ENCODE measurements at regions not wholly inside any gene's neighbourhood (a gene's known extent, or its start where the extent isn't known, plus 50 kb on each side); places are given as distances from the start of the nearest gene placed in this dataset.

- in situ Hi-C loops (cut with HindIII; ENCODE audit: low pct_unique_long_range_greater_than_20kb, low sequenced_read_pairs), result no loop called here
- TF ChIP-seq JUND (IDR thresholded peaks at IDR 0.05; ENCODE audit: low read depth), result no peak
- DNase-seq (ENCODE audit: low read depth in 1 of 2, low spot score in 1 of 2), result peak in 1 of 2 experiments; percentile 55
These were observed 97.9 kb downstream of the PXDC1 start for GRCh38 chr6:3653528-3654070.

DNA sequence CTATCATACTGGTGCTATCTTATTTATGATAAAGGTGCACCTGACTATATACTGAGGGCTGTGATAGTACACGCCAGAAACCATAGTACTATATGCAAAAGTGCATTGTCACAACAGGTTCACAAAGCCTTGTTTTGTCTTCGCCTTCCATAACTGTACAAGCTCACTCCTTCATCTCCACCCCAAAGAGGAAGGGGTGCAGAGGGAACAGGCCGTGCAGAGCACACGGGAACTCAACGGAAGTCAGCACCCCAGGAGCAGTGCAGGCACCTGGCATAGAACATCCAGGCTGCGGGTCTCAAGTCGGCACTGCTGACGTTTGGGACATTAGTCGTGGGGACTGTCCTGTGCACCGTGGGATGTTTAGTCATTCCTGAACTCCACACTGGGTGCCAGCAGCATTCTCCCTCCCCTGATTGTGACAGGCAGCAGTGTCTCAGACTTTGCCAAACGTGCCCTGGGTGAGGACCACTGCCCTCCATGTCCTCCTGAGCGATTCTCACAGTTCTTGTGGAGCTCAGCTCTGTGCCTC, 99.7 kb downstream of the PXDC1 start:
- DNase-seq (ENCODE audit: low read depth in 1 of 2, low spot score in 1 of 2), result no peak
- TF ChIP-seq JUND (IDR thresholded peaks at IDR 0.05; ENCODE audit: low read depth), result no peak

GRCh38 chr6:3650959-3651697, 100.4 kb downstream of the PXDC1 start:
- TF ChIP-seq JUND (IDR thresholded peaks at IDR 0.05; ENCODE audit: low read depth), result no peak
- no peak for DNase-seq (ENCODE audit: low read depth in 1 of 2, low spot score in 1 of 2)
- in situ Hi-C loops (cut with HindIII; ENCODE audit: low pct_unique_long_range_greater_than_20kb, low sequenced_read_pairs), result no loop called here

More for the DNA sequence above, 99.7 kb downstream of the PXDC1 start:
- in situ Hi-C loops (cut with HindIII; ENCODE audit: low pct_unique_long_range_greater_than_20kb, low sequenced_read_pairs), result no loop called here

- in situ Hi-C loops (cut with HindIII; ENCODE audit: low pct_unique_long_range_greater_than_20kb, low sequenced_read_pairs), result no loop called here
- no peak for TF ChIP-seq JUND (IDR thresholded peaks at IDR 0.05; ENCODE audit: low read depth)
- DNase-seq (ENCODE audit: low read depth in 1 of 2, low spot score in 1 of 2), result no peak
These were observed 101.2 kb downstream of the PXDC1 start for GRCh38 chr6:3650076-3650958.

DNA sequence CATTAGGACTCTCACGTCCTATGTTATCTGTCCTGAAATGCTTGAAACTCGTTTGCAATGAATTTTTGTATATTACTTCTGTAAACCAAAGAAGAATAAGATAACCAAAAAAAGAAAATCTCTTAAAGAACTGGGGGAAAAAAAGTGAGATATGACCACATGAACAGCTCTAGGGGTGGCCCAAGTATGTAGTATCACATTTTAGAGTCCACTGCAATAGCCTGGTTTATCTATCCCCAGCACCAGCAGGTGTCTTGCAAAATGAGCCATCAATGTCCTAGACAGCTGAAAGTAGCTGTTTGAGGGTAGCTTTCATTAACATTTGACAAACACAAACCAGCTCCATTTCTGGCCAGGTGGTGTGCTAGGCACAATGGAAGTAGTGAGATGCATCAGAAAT, 102.8 kb downstream of the PXDC1 start:
- in situ Hi-C loops (cut with HindIII; ENCODE audit: low pct_unique_long_range_greater_than_20kb, low sequenced_read_pairs), result no loop called here
- no peak for DNase-seq (ENCODE audit: low read depth in 1 of 2, low spot score in 1 of 2)
- TF ChIP-seq JUND (IDR thresholded peaks at IDR 0.05; ENCODE audit: low read depth), result no peak

- no peak for DNase-seq (ENCODE audit: low read depth in 1 of 2, low spot score in 1 of 2)
- in situ Hi-C loops (cut with HindIII; ENCODE audit: low pct_unique_long_range_greater_than_20kb, low sequenced_read_pairs), result no loop called here
- no peak for TF ChIP-seq JUND (IDR thresholded peaks at IDR 0.05; ENCODE audit: low read depth)
These were observed 104.7 kb downstream of the PXDC1 start for GRCh38 chr6:3646616-3647362.

GRCh38 chr6:3644739-3645012, 106.8 kb downstream of the PXDC1 start:
- TF ChIP-seq JUND (IDR thresholded peaks at IDR 0.05; ENCODE audit: low read depth), result no peak
- in situ Hi-C loops (cut with HindIII; ENCODE audit: low pct_unique_long_range_greater_than_20kb, low sequenced_read_pairs), result no loop called here
- peak in 1 of 2 experiments; percentile 29 for DNase-seq (ENCODE audit: low read depth in 1 of 2, low spot score in 1 of 2)

DNA sequence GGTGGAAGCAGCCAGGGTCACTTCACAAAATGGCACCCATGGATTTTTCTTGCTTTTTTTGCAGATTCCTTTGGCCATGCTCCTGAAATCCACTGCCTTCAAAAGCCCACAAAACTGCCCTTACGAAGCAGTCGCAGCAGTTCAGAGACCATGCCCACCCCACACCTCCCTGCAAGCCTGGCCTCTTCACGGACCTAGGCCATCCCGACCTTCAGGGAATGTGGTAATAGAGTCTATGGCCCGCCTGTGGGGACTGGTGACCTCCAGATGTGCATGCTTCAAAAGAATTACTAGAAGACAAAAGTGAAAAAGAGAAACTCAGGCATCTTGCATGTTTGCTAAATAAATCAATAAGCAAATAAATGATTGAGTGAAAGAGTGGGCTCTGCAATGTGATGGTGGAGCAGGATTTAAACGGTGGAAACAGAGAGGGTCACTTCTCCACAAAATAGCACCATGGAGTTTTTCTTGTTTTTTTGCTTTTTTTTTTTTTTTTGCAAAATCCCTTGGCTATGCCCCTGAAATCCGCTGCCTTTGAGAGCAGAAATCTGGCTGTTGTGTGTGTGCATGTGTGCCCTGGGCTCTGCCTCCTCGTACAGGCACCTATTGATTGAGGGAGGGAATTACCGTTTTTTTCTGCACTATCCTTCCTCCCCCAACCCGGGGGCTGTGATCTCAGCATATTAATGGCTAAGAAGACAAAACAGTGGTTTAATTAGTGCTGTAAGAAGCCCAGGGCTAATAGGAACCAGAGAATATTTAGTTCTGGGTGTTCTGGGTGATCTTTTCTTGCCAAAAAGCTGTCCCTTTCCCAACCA, 107.4 kb downstream of the PXDC1 start:
- in situ Hi-C loops (cut with HindIII; ENCODE audit: low pct_unique_long_range_greater_than_20kb, low sequenced_read_pairs), result no loop called here
- DNase-seq (ENCODE audit: low read depth in 1 of 2, low spot score in 1 of 2), result no peak
- no peak for TF ChIP-seq JUND (IDR thresholded peaks at IDR 0.05; ENCODE audit: low read depth)

GRCh38 chr6:3640868-3641267, 110.6 kb downstream of the PXDC1 start:
- no peak for DNase-seq (ENCODE audit: low read depth in 1 of 2, low spot score in 1 of 2)
- in situ Hi-C loops (cut with HindIII; ENCODE audit: low pct_unique_long_range_greater_than_20kb, low sequenced_read_pairs), result no loop called here
- TF ChIP-seq JUND (IDR thresholded peaks at IDR 0.05; ENCODE audit: low read depth), result no peak

- in situ Hi-C loops (cut with HindIII; ENCODE audit: low pct_unique_long_range_greater_than_20kb, low sequenced_read_pairs), result no loop called here
- no peak for DNase-seq (ENCODE audit: low read depth in 1 of 2, low spot score in 1 of 2)
- no peak for TF ChIP-seq JUND (IDR thresholded peaks at IDR 0.05; ENCODE audit: low read depth)
These were observed 112.9 kb downstream of the PXDC1 start for GRCh38 chr6:3638662-3639061.

- TF ChIP-seq JUND (IDR thresholded peaks at IDR 0.05; ENCODE audit: low read depth), result no peak
- DNase-seq (ENCODE audit: low read depth in 1 of 2, low spot score in 1 of 2), result no peak
- in situ Hi-C loops (cut with HindIII; ENCODE audit: low pct_unique_long_range_greater_than_20kb, low sequenced_read_pairs), result no loop called here
These were observed 115.5 kb downstream of the PXDC1 start for GRCh38 chr6:3636060-3636459.

DNA sequence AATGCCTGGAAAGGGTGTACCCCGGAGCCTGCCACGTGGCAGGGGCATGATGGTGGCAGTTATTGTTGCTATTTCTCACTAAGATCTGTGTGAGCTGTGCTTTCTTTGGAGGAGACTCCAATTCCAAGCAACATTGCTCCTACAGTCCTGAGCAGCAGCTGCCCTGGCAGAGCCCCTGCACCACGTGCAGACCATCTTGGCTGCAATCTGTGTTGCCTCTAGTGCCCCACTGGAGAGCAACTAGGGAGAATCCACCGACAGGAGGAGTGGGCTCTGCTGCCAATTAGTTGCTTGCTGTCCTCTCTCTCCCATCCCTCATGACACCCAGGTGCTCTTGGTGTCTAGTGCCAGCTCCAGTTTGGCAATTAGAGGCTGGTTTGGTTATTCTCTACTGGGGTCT, 116.0 kb downstream of the PXDC1 start:
- in situ Hi-C loops (cut with HindIII; ENCODE audit: low pct_unique_long_range_greater_than_20kb, low sequenced_read_pairs), result no loop called here
- no peak for TF ChIP-seq JUND (IDR thresholded peaks at IDR 0.05; ENCODE audit: low read depth)
- DNase-seq (ENCODE audit: low read depth in 1 of 2, low spot score in 1 of 2), result no peak

Measured in T47D (cell line).